BLaER1 (cell line): ENCODE measurements at regions not wholly inside any gene's neighbourhood (a gene's known extent, or its start where the extent isn't known, plus 50 kb on each side); places are given as distances from the start of the nearest gene placed in this dataset.
"Not testable (repeated sequence)": the region's sequence is repeated elsewhere in the genome, so short reads cannot be mapped to it uniquely, and the experiment has no call there.

Source experiments
- H3K27ac ChIP-seq: shearing (Covaris generic); formaldehyde crosslinking; 2 replicates; pipeline ENCODE4 v1.8.1; 2022
- H3K27me3 ChIP-seq: shearing (Covaris generic); formaldehyde crosslinking; 2 replicates; pipeline ENCODE4 v1.8.1; 2022
- H3K36me3 ChIP-seq: shearing (Covaris generic); formaldehyde crosslinking; 2 replicates; pipeline ENCODE4 v1.8.1; 2022
- H3K4me1 ChIP-seq: shearing (Covaris generic); formaldehyde crosslinking; 2 replicates; pipeline ENCODE4 v1.8.1; 2022
- H3K4me2 ChIP-seq: shearing (Covaris generic); formaldehyde crosslinking; 2 replicates; pipeline ENCODE4 v1.8.1; 2022
- H3K4me3 ChIP-seq: shearing (Covaris generic); formaldehyde crosslinking; 2 replicates; pipeline ENCODE4 v1.8.1; 2022
- H3K9ac ChIP-seq: shearing (Covaris generic); formaldehyde crosslinking; 2 replicates; pipeline ENCODE4 v1.8.1; 2022
- H3K9me3 ChIP-seq: shearing (Covaris generic); formaldehyde crosslinking; 2 replicates; pipeline ENCODE4 v1.8.1; 2022
- H4K20me1 ChIP-seq: shearing (Covaris generic); formaldehyde crosslinking; 2 replicates; pipeline ENCODE4 v1.8.1; 2022
- Cebpa-rat ChIP-seq: shearing (Covaris generic); IDR thresholded peaks from 2 replicates; pipeline ENCODE4 v1.8.1; 2022

DNA sequence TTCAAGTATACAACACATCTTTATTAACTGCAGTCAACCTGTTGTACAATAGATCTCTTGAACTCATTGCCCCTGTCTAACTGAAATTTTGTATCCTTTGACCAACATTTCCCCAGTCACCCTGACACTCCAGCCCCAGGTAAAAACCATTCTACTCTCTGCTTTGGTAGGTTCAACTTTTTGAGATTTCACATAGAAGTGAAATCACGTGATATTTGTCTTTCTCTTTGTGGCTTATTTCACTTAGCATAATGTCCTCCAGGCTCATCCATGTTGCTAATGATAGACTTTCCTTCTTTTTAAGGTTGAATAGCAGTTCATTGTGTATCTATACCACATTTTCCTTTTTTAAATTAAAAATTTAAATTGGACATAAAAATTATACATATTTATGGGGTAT, 126.5 kb upstream of the MAN2A1 start:
- Histone ChIP-seq H3K4me3 (no peak overlapping the region), H3K27me3 (no peaks in the 10 kb centered on the region), H3K4me2 (no peak overlapping the region), H3K9ac (no peak overlapping the region), H3K27ac (no peak overlapping the region), H3K9me3 (no peaks in the 10 kb centered on the region), H3K4me1 (no peaks in the 10 kb centered on the region), H4K20me1 (no peaks in the 10 kb centered on the region), H3K36me3 (no peaks in the 10 kb centered on the region)
- no peak for TF ChIP-seq Cebpa-rat

- H3K9ac ChIP-seq, result no peak overlapping the region
- no peaks in the 10 kb centered on the region for H3K4me1 ChIP-seq
- H3K27me3 ChIP-seq, result no peaks in the 10 kb centered on the region
- H3K27ac ChIP-seq, result no peak overlapping the region
- H3K9me3 ChIP-seq, result no peaks in the 10 kb centered on the region
- no peak overlapping the region for H3K4me3 ChIP-seq
- H4K20me1 ChIP-seq, result no peaks in the 10 kb centered on the region
- no peak for TF ChIP-seq Cebpa-rat
- H3K4me2 ChIP-seq, result no peak overlapping the region
- no peaks in the 10 kb centered on the region for H3K36me3 ChIP-seq
These were observed 127.3 kb upstream of the MAN2A1 start for GRCh38 chr5:109562441-109562840.

DNA sequence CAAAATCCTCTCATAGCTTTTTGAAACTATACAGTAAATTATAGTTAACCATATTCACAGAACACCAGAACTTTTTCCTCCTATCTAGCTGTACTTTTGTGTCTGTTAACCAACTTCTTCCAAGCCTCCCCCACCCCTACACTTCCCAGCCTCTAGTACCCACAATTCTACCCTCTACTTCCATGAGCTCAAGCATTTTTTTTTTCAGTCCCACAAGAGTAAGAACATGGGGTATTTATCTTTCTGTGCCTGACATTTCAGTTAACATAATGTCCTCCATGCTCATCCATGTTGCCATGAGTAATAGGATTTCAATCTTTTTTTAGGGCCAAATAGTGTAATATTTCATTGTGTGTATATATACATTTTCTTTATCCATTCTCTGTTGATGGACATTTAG, 128.3 kb upstream of the MAN2A1 start:
- no peak overlapping the region for H3K4me2 ChIP-seq
- H3K27ac ChIP-seq, result no peak overlapping the region
- no peaks in the 10 kb centered on the region for H3K4me1 ChIP-seq
- H3K27me3 ChIP-seq, result no peaks in the 10 kb centered on the region
- H4K20me1 ChIP-seq, result no peaks in the 10 kb centered on the region
- H3K4me3 ChIP-seq, result no peak overlapping the region
- H3K36me3 ChIP-seq, result no peaks in the 10 kb centered on the region
- H3K9ac ChIP-seq, result no peak overlapping the region
- no peak for TF ChIP-seq Cebpa-rat
- no peaks in the 10 kb centered on the region for H3K9me3 ChIP-seq

DNA sequence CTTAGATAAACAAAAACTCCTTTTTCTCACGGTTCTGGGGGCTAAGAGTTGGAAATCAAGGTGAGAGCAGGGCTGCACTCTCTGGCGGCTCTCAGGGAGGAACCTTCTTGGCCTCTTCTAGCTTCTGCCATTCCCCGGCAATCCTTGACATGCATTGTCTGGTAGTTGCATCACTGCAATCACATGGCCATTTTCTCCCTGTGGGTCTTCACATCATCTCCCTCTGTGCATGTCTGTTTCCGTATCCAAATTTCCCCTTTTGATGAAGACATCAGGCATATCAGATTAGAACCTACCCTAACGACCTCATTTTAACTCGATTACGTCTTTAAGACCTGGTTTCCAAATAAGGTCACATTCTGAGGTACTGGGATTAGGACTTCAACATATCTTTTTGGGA, 129.2 kb upstream of the MAN2A1 start:
- Histone ChIP-seq H3K4me3 (no peak overlapping the region), H3K27ac (no peak overlapping the region), H3K9ac (no peak overlapping the region), H3K36me3 (no peaks in the 10 kb centered on the region), H4K20me1 (no peaks in the 10 kb centered on the region), H3K4me2 (no peak overlapping the region), H3K4me1 (no peaks in the 10 kb centered on the region), H3K27me3 (no peaks in the 10 kb centered on the region), H3K9me3 (no peaks in the 10 kb centered on the region)
- TF ChIP-seq Cebpa-rat, result no peak

DNA sequence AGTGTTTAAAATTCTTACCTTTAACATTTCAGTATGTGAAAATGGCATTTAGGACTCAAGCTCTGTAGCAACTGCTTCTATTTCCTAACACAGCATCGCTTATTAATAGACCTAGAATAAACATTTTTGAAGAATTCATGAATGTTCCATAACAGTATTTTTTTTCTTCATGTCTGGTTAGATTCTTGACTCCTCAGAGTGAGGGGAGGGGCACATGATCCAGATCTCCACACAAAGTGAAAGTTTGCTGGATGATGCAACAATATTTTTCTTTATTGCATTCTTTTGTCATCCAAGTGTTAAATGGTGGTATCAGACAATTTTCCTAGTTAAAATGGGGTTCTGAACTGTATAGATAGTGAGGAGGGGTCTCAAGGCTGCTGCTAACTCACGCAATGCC, 130.8 kb upstream of the MAN2A1 start:
- no peak overlapping the region for H3K4me2 ChIP-seq
- no peaks in the 10 kb centered on the region for H3K4me1 ChIP-seq
- no peaks in the 10 kb centered on the region for H3K27me3 ChIP-seq
- H3K36me3 ChIP-seq, result no peaks in the 10 kb centered on the region
- H3K27ac ChIP-seq, result no peak overlapping the region
- TF ChIP-seq Cebpa-rat, result no peak
- H3K4me3 ChIP-seq, result no peak overlapping the region
- no peaks in the 10 kb centered on the region for H3K9me3 ChIP-seq
- H4K20me1 ChIP-seq, result no peaks in the 10 kb centered on the region
- no peak overlapping the region for H3K9ac ChIP-seq

- no peaks in the 10 kb centered on the region for H3K4me1 ChIP-seq
- no peak overlapping the region for H3K4me3 ChIP-seq
- H3K27ac ChIP-seq, result no peak overlapping the region
- H3K4me2 ChIP-seq, result no peak overlapping the region
- H3K9me3 ChIP-seq, result no peaks in the 10 kb centered on the region
- no peaks in the 10 kb centered on the region for H3K36me3 ChIP-seq
- H3K9ac ChIP-seq, result no peak overlapping the region
- no peaks in the 10 kb centered on the region for H3K27me3 ChIP-seq
- H4K20me1 ChIP-seq, result no peaks in the 10 kb centered on the region
- no peak for TF ChIP-seq Cebpa-rat
These were observed 131.4 kb upstream of the MAN2A1 start for GRCh38 chr5:109558364-109558763.

- TF ChIP-seq Cebpa-rat, result no peak
- Histone ChIP-seq H3K9ac (no peak overlapping the region), H4K20me1 (no peaks in the 10 kb centered on the region), H3K9me3 (peaks cover 12% of the 10 kb centered on the region), H3K27me3 (no peaks in the 10 kb centered on the region), H3K27ac (no peak overlapping the region), H3K4me1 (peaks cover 6% of the 10 kb centered on the region; the same call in 1 of the 2 replicates), H3K36me3 (no peaks in the 10 kb centered on the region), H3K4me3 (no peak overlapping the region), H3K4me2 (no peak overlapping the region)
These were observed 135.9 kb upstream of the MAN2A1 start for GRCh38 chr5:109553846-109554245.

DNA sequence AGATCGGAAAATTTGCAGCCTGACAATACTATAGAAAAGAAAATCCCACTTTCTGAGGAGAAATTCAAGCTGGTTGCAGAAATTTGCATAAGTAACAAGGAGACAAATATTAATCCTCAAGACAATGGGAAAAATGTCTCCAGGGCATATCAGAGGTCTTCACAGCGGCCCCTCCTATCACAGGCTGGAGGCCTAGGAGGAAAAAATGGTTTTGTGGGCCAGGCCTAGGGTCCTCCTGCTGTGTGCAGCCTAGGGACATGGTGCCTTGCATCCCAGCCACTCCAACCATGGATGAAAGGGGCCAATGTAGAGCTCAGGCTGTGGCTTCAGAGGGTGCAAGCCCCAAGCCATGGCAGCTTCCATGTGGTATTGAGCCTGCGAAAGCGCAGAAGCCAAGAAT, 138.5 kb upstream of the MAN2A1 start:
- not testable (repeated sequence) for H3K9ac ChIP-seq, H3K4me1 ChIP-seq, H3K4me3 ChIP-seq, H3K27ac ChIP-seq, H3K4me2 ChIP-seq, H3K27me3 ChIP-seq, H4K20me1 ChIP-seq, H3K36me3 ChIP-seq
- peaks cover 12% of the 10 kb centered on the region for H3K9me3 ChIP-seq

DNA sequence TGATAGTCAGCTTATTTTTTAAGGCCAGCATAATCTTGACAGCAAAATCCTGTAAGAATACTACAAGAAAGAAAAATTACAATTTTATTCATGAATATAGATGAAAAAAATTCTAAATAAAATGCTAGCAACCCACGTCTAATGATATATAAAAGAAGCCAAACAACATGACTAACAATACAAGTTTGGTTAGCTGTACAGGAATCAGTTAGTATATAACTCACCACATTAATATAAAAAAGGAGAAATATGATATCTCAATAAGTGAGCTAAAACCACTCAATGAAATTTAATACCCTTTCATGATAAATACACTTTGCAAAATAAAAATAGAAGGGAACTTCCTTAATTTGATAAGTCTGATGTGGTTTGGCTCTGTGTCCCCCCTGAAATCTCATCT, 139.7 kb upstream of the MAN2A1 start:
- Histone ChIP-seq H4K20me1 (no peaks in the 10 kb centered on the region), H3K4me3 (no peak overlapping the region), H3K27me3 (no peaks in the 10 kb centered on the region), H3K36me3 (no peaks in the 10 kb centered on the region), H3K9ac (no peak overlapping the region), H3K9me3 (peaks cover 12% of the 10 kb centered on the region), H3K4me1 (peaks cover 6% of the 10 kb centered on the region; the same call in 1 of the 2 replicates), H3K27ac (no peak overlapping the region), H3K4me2 (no peak overlapping the region)
- no peak for TF ChIP-seq Cebpa-rat

DNA sequence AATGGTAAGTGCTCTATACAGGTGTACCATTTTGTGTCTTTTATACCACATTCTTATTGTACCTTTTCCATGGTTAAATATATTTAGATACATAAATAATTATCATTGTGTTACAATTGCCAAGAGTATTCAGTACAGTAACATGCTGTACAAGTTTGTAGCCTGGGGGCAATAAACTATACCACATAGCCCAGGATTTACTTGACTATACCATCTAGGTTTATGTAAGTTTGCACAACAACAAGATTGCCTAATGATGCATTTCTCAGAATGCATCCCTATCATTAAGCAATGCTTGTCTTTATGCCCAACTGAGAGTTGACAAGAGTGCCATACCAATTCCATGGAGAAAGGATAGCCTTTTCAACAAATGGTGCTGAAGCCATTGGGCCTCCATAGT, 136.7 kb upstream of the PJA2 start:
- H3K4me3 ChIP-seq, result no peak overlapping the region
- H3K4me1 ChIP-seq, result peaks cover 6% of the 10 kb centered on the region; the same call in 1 of the 2 replicates
- no peaks in the 10 kb centered on the region for H3K27me3 ChIP-seq
- peaks cover 7% of the 10 kb centered on the region for H3K9me3 ChIP-seq
- H3K36me3 ChIP-seq, result no peaks in the 10 kb centered on the region
- no peak for TF ChIP-seq Cebpa-rat
- H3K4me2 ChIP-seq, result no peak overlapping the region
- H3K9ac ChIP-seq, result no peak overlapping the region
- H4K20me1 ChIP-seq, result no peaks in the 10 kb centered on the region
- H3K27ac ChIP-seq, result no peak overlapping the region

DNA sequence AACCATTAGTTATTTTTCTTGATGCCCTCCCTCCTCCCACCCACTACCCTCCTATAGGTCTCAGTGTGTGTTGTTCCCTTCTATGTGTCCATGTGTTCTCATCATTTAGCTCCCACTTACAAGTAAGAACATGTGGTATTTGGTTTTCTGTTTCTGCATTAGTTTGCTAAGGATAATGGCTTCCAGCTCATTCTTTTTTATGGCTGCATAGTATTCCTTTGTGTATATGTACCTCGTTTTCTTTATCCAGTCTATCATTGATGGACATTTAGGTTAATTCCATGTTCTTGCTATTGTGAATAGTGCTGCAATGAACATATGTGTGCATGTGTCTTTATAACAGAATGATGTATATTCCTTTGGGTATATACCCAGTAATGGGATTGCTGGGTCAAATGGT, 135.1 kb upstream of the PJA2 start:
- H3K4me3 ChIP-seq, H3K36me3 ChIP-seq, H3K9ac ChIP-seq, H3K4me1 ChIP-seq, H3K9me3 ChIP-seq, H4K20me1 ChIP-seq, H3K4me2 ChIP-seq, H3K27ac ChIP-seq, H3K27me3 ChIP-seq: not testable (repeated sequence)

- H3K27me3 ChIP-seq, H4K20me1 ChIP-seq, H3K4me1 ChIP-seq, H3K4me3 ChIP-seq, H3K27ac ChIP-seq, H3K9me3 ChIP-seq, H3K36me3 ChIP-seq, H3K4me2 ChIP-seq, H3K9ac ChIP-seq: not testable (repeated sequence)
These were observed 128.9 kb upstream of the PJA2 start for GRCh38 chr5:109538692-109539091.

DNA sequence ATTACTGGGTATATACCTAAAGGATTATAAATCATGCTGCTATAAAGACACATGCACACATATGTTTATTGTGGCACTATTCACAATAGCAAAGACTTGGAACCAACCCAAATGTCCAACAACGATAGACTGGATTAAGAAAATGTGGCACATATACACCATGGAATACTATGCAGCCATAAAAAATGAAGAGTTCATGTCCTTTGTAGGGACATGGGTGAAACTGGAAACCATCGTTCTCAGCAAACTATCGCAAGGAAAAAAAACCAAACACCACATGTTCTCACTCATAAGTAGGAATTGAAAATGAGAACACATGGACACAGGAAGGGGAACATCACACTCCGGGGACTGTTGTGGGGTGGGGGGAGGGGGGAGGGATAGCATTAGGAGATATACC, 125.3 kb upstream of the PJA2 start:
- H3K36me3 ChIP-seq, H3K27me3 ChIP-seq, H3K27ac ChIP-seq, H3K4me1 ChIP-seq, H3K9me3 ChIP-seq, H3K9ac ChIP-seq, H3K4me2 ChIP-seq, H3K4me3 ChIP-seq, H4K20me1 ChIP-seq: not testable (repeated sequence)
